ENCODE measurements at regions not wholly inside any gene's neighbourhood (a gene's known extent, or its start where the extent isn't known, plus 50 kb on each side); places are given as distances from the start of the nearest gene placed in this dataset.

GRCh38 chr3:82410366-82410765 lies 648.9 kb upstream of the GBE1 start:
- no peak for TF ChIP-seq POLR2A (IDR thresholded peaks at IDR 0.05)
- TF ChIP-seq, protein P1, sequence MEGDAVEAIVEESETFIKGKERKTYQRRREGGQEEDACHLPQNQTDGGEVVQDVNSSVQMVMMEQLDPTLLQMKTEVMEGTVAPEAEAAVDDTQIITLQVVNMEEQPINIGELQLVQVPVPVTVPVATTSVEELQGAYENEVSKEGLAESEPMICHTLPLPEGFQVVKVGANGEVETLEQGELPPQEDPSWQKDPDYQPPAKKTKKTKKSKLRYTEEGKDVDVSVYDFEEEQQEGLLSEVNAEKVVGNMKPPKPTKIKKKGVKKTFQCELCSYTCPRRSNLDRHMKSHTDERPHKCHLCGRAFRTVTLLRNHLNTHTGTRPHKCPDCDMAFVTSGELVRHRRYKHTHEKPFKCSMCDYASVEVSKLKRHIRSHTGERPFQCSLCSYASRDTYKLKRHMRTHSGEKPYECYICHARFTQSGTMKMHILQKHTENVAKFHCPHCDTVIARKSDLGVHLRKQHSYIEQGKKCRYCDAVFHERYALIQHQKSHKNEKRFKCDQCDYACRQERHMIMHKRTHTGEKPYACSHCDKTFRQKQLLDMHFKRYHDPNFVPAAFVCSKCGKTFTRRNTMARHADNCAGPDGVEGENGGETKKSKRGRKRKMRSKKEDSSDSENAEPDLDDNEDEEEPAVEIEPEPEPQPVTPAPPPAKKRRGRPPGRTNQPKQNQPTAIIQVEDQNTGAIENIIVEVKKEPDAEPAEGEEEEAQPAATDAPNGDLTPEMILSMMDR (IDR thresholded peaks at IDR 0.05) = no peak

Measured in Peyer's patch (tissue), 4 donors.